ENCODE measurements at regions not wholly inside any gene's neighbourhood (a gene's known extent, or its start where the extent isn't known, plus 50 kb on each side); places are given as distances from the start of the nearest gene placed in this dataset.

GRCh38 chr20:47428164-47428563 is 71.7 kb upstream of the ZMYND8 start:
- TF ChIP-seq CTCF (IDR thresholded peaks at IDR 0.05) (no peak), POLR2A (IDR thresholded peaks at IDR 0.05) (no peak)
